ENCODE measurements at regions not wholly inside any gene's neighbourhood (a gene's known extent, or its start where the extent isn't known, plus 50 kb on each side); places are given as distances from the start of the nearest gene placed in this dataset.

DNA sequence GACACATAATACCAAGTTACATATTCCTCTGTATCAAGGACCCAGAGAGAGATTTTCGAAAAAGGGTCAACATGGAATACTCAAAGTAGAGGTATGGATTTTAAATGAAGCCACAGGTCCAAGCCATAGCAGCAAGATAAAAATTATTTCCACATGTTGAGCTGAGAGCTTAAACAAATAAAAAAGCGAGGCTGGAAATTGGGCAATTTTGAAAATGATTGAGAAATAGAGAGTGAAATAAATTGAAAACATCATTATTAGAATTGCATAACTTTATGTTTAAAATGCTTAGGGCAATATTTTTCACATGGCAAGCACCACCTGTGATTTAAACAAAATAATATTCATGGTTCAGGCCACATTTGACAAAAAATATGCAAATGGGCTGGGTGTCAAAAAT is 1251.0 kb upstream of the USP15 start:
- DNase-seq (ENCODE audit: low read depth) = no peak
- no peak overlapping the region for H3K4me3 ChIP-seq (ENCODE audit: low read depth, low read length)
- TF ChIP-seq, protein P1, sequence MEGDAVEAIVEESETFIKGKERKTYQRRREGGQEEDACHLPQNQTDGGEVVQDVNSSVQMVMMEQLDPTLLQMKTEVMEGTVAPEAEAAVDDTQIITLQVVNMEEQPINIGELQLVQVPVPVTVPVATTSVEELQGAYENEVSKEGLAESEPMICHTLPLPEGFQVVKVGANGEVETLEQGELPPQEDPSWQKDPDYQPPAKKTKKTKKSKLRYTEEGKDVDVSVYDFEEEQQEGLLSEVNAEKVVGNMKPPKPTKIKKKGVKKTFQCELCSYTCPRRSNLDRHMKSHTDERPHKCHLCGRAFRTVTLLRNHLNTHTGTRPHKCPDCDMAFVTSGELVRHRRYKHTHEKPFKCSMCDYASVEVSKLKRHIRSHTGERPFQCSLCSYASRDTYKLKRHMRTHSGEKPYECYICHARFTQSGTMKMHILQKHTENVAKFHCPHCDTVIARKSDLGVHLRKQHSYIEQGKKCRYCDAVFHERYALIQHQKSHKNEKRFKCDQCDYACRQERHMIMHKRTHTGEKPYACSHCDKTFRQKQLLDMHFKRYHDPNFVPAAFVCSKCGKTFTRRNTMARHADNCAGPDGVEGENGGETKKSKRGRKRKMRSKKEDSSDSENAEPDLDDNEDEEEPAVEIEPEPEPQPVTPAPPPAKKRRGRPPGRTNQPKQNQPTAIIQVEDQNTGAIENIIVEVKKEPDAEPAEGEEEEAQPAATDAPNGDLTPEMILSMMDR (conservative IDR thresholded peaks at IDR 0.05; ENCODE audit: low read depth, low read length) = no peak

DNA sequence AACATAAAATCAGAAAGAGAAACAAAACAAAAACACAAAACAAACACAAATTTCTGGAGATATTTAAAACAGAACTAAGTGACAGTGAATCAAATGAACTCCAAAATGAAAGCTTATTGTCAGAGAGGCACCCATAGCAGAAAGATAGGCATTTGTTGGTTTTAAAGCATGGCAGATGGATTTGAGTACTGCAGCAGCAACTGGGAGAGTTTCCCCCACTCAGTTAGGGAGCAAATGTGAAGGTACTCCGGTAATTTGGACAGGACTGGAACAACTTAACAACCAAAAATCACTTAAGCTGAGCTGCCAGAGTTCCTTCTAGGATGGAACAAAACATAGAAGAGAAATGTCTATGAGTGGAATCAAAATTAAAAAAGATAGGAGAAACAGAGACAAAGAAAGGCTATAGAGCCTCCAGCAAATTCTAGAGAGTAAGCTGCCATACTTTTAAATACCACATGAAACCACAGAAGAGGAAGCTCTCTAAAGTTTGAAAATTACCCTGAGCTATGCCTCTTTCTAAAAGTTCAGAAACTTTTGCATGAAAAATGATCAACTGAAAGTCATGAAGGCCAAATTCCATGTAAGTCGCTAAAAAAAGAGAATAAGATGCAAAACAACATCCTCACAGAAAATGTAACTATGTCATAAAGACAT is 1248.3 kb upstream of the USP15 start:
- TF ChIP-seq, protein P1 (conservative IDR thresholded peaks at IDR 0.05; ENCODE audit: low read depth, low read length) = no peak
- no peak for DNase-seq (ENCODE audit: low read depth)
- H3K4me3 ChIP-seq (ENCODE audit: low read depth, low read length) = no peak overlapping the region

DNA sequence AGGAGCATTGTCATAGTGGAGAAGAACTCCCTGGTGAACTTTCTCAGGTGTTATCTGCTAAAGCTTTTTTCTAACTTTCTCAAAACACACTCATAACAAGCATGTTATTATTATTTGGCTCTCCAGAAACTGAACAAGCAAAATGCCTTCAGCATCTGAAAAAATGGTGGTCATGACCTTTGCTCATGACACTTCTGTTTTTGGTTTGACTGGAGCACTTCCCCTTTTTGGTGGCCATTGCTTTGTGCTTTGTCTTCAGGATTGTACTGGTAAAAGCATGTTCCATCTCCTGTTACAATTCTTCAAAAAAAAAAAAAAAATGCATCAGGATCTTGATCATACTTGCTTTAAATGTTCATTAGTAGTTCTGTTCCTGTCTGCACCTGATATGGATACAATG is 1241.6 kb upstream of the USP15 start:
- TF ChIP-seq, protein P1 (conservative IDR thresholded peaks at IDR 0.05; ENCODE audit: low read depth, low read length) = no peak
- no peak overlapping the region for H3K4me3 ChIP-seq (ENCODE audit: low read depth, low read length)
- DNase-seq (ENCODE audit: low read depth) = no peak

DNA sequence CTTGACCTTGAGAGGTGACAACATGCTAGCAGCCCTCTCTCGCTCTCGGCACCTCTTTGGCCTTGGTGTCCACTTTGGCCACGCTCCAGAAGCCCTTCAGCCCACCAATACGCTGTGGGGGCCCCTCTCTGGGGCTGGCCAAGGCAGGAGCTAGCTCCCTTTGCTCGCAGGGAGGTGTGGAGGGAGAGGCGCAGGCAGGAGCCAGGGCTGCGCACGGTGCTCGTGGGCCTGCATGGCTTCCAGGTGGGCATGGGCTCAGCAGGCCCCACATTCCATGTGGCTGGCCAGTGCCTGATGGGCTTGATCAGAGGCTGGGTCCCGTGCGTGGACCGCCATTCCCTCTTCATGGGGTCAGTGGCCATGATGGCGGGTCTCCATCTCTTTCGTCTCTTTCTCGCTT is 1237.0 kb upstream of the USP15 start:
- TF ChIP-seq, protein P1 (conservative IDR thresholded peaks at IDR 0.05; ENCODE audit: low read depth, low read length) = no peak
- no peak overlapping the region for H3K4me3 ChIP-seq (ENCODE audit: low read depth, low read length)
- no peak for DNase-seq (ENCODE audit: low read depth)

DNA sequence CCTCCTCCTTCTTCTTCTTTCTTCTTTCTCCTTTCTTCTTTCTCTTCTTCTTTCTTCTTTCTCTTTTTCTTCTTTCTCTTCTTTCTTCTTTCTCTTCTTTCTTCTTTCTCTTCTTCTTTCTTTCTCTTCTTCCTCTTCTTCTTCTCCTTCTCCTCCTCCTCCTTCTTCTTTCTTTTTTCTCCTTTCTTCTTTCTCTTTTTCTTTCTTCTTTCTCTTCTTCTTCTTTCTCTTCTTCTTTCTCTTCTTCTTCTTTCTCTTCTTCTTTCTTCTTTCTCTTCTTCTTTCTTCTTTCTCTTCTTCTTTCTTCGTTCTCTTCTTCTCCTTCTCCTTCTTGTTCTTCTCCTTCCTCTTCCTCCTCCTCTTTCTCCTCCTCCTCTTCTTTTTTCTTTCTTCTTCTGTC is 1230.7 kb upstream of the USP15 start:
- DNase-seq (ENCODE audit: low read depth) = no peak
- TF ChIP-seq, protein P1 (conservative IDR thresholded peaks at IDR 0.05; ENCODE audit: low read depth, low read length) = no peak
- no peak overlapping the region for H3K4me3 ChIP-seq (ENCODE audit: low read depth, low read length)

DNA sequence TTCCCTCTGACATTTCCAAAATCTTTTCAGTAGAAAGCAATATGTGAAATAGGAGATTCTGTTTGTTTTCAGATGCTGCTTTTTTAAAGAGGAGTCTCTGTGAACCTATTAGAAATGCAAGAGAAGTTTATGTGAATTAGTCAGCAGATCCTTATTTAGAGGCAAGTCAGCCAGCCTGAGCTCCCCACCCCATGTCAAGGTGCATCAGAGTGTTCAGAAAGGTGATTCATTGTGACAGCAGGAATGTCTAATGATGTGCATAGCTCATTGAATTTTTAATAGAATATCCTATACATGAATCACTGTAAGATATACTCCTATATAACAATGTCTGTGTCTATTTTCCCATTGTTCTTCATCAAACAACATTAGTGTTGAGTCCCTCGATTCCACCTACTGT is 1222.4 kb upstream of the USP15 start:
- TF ChIP-seq, protein P1 (conservative IDR thresholded peaks at IDR 0.05; ENCODE audit: low read depth, low read length) = no peak
- no peak for DNase-seq (ENCODE audit: low read depth)
- H3K4me3 ChIP-seq (ENCODE audit: low read depth, low read length) = no peak overlapping the region

DNA sequence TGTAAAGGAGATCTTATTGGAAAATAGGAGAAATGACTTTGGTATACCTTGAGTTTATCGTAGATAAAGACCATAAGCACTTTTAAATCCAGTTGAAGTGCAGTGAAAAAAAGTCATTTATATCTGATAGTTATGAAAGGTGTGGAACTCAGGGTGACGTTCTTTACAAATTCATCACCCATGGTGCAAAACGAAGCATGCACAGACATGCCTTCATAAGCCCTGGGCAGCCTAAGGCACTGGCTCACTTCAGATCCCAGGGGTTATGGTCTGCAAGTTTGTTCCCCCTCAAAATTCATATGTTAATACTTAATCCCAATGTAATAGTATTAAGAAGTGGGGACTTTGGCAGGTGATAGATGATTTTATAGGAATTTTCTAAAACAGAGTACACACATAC is 1216.4 kb upstream of the USP15 start:
- DNase-seq (ENCODE audit: low read depth) = no peak
- TF ChIP-seq, protein P1 (conservative IDR thresholded peaks at IDR 0.05; ENCODE audit: low read depth, low read length) = no peak
- no peak overlapping the region for H3K4me3 ChIP-seq (ENCODE audit: low read depth, low read length)

Measured in epithelial cell of proximal tubule (primary cell).